Gastroesophageal sphincter (tissue), 4 donors: ENCODE measurements at regions not wholly inside any gene's neighbourhood (a gene's known extent, or its start where the extent isn't known, plus 50 kb on each side); places are given as distances from the start of the nearest gene placed in this dataset.
"Not testable (repeated sequence)": the region's sequence is repeated elsewhere in the genome, so short reads cannot be mapped to it uniquely, and the experiment has no call there.

ENCODE experiments used
- ATAC-seq: fragments of 150-250 bp; one replicate; pipeline ENCODE4 v1.9.1; 2016; ENCODE audit warnings: mild to moderate bottlenecking, moderate library complexity
- H3K27ac ChIP-seq, 4 donors: fragments of 200-600 bp; sonication (generic) in 3 of 4; 1 replicate in 3 of 4; 2 replicates in 1 of 4; pipeline ENCODE4 v1.5.1; 2016 to 2019
- H3K27me3 ChIP-seq: fragments of 200-600 bp; sonication (generic); one replicate; pipeline ENCODE4 v1.5.1; 2019
- H3K36me3 ChIP-seq, 2 donors: fragments of 200-600 bp; sonication (generic); one replicate each; pipeline ENCODE4 v1.5.1; 2019; ENCODE audit warnings: control low read depth in 1 of 2
- H3K4me1 ChIP-seq, 3 donors: fragments of 200-600 bp; sonication (generic); 1 replicate in 2 of 3; 2 replicates in 1 of 3; pipeline ENCODE4 v1.5.1; 2016 to 2019; ENCODE audit warnings: control low read depth in 2 of 3
- H3K4me3 ChIP-seq, 2 donors: fragments of 200-600 bp; sonication (generic); one replicate each; pipeline ENCODE4 v1.5.1; 2019; ENCODE audit warnings: mild to moderate bottlenecking in 1 of 2, moderate library complexity in 1 of 2
- H3K9me3 ChIP-seq, 3 donors: fragments of 200-600 bp; sonication (generic); one replicate each; pipeline ENCODE4 v1.5.1; 2017 to 2019; ENCODE audit warnings: control low read depth in 2 of 3
- EP300 ChIP-seq: sonication (generic); formaldehyde crosslinking; IDR thresholded peaks from one replicate; pipeline ENCODE4 v1.6.1; 2017; ENCODE audit warnings: antibody characterized with exemption, mild to moderate bottlenecking
- POLR2A ChIP-seq, 2 donors: fragments of 450-650 bp; IDR thresholded peaks; one replicate each; pipeline ENCODE4 v1.6.1; 2017; ENCODE audit warnings: antibody characterized with exemption in 2 of 2, mild to moderate bottlenecking in 2 of 2, moderate library complexity in 1 of 2
- POLR2AphosphoS5 ChIP-seq: sonication (generic); formaldehyde crosslinking; IDR thresholded peaks from one replicate; pipeline ENCODE4 v1.6.1; 2017; ENCODE audit warnings: antibody characterized with exemption
- WGBS, 2 donors: methylation state at CpG; one replicate each; pipeline ENCODE4 v1.1.5; 2018; ENCODE audit warnings: low coverage in 1 of 2; 5-methylcytosine and 5-hydroxymethylcytosine counted together
- TF ChIP-seq, protein P1 (sequence below), 4 experiments: fragments of 200-600 bp in 2 of 4; fragments of 450-650 bp in 2 of 4; sonication (generic) in 1 of 4; IDR thresholded peaks; one replicate each; pipeline ENCODE4 v1.5.1; 2017 to 2019; ENCODE audit warnings: antibody characterized with exemption in 4 of 4, mild to moderate bottlenecking in 2 of 4, moderate library complexity in 2 of 4

DNA sequence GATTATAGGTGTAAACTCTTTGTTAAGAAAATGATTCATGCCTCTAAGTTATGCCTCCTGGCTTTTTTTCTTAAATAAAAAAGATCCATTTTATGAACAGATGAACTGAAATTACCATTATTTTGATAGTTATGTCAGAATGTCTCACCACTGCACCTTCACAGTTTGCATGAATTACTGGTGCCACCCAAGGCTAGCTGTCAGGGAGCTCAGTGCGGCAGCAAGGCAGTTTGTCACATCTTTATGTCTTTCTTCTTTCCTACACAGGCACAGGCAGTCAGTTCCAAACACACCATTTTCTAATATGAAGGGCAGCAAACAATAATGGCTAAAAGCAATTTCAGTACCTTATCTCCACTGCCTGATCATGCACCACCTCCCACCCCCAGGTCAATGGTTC lies 147.7 kb downstream of the SREK1 start:
- Histone ChIP-seq H3K4me1 (no peaks in the 10 kb centered on the region), H3K27me3 (peaks cover 11% of the 10 kb centered on the region), H3K36me3 (no peaks in the 10 kb centered on the region), H3K9me3 (peaks cover 0 to 4% (median 0%) of the 10 kb centered on the region in 3 donors), H3K4me3 (no peak overlapping the region), H3K27ac (no peak overlapping the region)
- TF ChIP-seq, protein P1, sequence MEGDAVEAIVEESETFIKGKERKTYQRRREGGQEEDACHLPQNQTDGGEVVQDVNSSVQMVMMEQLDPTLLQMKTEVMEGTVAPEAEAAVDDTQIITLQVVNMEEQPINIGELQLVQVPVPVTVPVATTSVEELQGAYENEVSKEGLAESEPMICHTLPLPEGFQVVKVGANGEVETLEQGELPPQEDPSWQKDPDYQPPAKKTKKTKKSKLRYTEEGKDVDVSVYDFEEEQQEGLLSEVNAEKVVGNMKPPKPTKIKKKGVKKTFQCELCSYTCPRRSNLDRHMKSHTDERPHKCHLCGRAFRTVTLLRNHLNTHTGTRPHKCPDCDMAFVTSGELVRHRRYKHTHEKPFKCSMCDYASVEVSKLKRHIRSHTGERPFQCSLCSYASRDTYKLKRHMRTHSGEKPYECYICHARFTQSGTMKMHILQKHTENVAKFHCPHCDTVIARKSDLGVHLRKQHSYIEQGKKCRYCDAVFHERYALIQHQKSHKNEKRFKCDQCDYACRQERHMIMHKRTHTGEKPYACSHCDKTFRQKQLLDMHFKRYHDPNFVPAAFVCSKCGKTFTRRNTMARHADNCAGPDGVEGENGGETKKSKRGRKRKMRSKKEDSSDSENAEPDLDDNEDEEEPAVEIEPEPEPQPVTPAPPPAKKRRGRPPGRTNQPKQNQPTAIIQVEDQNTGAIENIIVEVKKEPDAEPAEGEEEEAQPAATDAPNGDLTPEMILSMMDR (IDR thresholded peaks at IDR 0.05), result no peak
- no peak for TF ChIP-seq POLR2AphosphoS5
- ATAC-seq, result no peak
- 100% methylated on average over 1 of the region's 1 CpG; no CpG with 5 or more reads in 1 of the 2 donors for WGBS, 2 donors

DNA sequence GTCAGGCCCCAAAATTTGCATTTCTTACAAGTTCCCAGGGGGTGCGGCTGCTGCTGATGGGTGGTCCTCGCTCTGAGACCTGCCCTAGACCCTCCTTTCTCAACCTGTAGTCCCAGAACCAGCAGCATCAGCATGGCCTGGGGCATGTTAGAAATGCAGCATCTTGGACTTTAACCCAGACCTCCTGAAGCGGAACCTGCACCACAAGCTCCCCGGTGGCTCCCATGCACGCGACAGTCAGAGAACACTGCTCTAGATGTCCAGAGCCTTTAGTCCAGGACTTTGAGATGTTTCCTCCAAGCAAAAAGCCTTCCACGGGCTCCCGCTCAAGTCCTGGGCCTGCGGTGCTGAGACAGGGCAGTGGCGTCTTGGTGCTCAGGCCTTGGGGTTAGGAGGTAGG lies 149.8 kb downstream of the SREK1 start:
- 85% methylated on average over 4 of the region's 10 CpGs; no CpG with 5 or more reads in 1 of the 2 donors for WGBS, 2 donors
- not testable (repeated sequence) for H3K27ac ChIP-seq, H3K36me3 ChIP-seq, H3K4me3 ChIP-seq, ATAC-seq, H3K4me1 ChIP-seq, H3K9me3 ChIP-seq
- H3K27me3 ChIP-seq, result peaks cover 11% of the 10 kb centered on the region

DNA sequence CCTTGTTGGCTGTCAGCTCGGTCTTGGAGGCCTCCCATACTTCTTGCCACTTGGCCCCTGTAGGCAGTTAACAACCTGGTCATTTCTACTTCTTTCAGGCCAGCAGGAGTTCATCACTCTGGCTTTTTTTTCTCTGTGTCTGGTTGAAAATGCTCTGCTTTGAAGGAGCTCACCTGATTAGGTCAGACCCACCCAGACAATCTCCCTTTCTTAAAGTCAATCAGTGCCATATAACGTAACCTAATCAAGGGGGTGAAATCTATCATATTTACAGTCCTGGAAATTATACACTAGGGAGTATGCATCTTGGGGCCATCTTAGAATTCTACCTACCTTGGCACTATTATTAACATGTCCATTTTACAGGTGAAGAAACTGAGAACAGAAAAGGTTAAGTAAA lies 155.4 kb downstream of the SREK1 start:
- Histone ChIP-seq H3K27me3 (peaks cover 3% of the 10 kb centered on the region), H3K4me1 (no peaks in the 10 kb centered on the region), H3K4me3 (no peak overlapping the region), H3K27ac (no peak overlapping the region), H3K36me3 (no peaks in the 10 kb centered on the region), H3K9me3 (no peaks in the 10 kb centered on the region)
- no peak for TF ChIP-seq POLR2AphosphoS5
- TF ChIP-seq POLR2A (IDR thresholded peaks at IDR 0.05), result no peak
- no peak for TF ChIP-seq EP300
- TF ChIP-seq, protein P1 (IDR thresholded peaks at IDR 0.05), result no peak
- no peak for ATAC-seq
- WGBS, 2 donors, result 92 to 100% methylated on average over 1 to 2 of the region's 2 CpGs

DNA sequence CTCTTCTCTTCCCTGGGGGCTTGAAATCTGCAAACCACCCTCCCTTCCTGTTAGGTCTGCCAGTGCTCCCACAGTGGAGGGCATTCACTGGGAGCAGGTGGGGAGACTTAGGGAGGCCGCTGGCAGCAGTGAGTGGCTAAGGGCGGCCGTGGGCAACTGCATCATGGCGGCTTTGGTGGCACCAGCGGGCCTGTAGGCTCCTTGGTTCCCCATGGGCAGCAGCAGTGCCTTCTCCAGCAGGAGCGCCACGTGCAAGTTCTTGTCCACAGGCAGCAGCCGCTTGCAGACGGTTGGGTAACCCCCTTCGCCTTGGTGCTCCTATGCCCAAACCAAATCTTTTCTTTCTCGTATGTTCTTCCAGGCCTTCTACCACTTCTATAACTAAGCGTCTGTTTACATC lies 158.2 kb downstream of the SREK1 start:
- no peak for ATAC-seq
- TF ChIP-seq EP300, result no peak
- TF ChIP-seq POLR2AphosphoS5, result no peak
- TF ChIP-seq, protein P1 (IDR thresholded peaks at IDR 0.05), result no peak
- no peak for TF ChIP-seq POLR2A (IDR thresholded peaks at IDR 0.05)
- no peaks in the 10 kb centered on the region for H3K9me3 ChIP-seq
- H3K27me3 ChIP-seq, result peaks cover 7% of the 10 kb centered on the region
- H3K36me3 ChIP-seq, result no peaks in the 10 kb centered on the region
- no peak overlapping the region for H3K27ac ChIP-seq
- H3K4me3 ChIP-seq, result no peak overlapping the region
- H3K4me1 ChIP-seq, result no peaks in the 10 kb centered on the region
- 91% methylated on average over 10 of the region's 12 CpGs; no CpG with 5 or more reads in 1 of the 2 donors for WGBS, 2 donors

DNA sequence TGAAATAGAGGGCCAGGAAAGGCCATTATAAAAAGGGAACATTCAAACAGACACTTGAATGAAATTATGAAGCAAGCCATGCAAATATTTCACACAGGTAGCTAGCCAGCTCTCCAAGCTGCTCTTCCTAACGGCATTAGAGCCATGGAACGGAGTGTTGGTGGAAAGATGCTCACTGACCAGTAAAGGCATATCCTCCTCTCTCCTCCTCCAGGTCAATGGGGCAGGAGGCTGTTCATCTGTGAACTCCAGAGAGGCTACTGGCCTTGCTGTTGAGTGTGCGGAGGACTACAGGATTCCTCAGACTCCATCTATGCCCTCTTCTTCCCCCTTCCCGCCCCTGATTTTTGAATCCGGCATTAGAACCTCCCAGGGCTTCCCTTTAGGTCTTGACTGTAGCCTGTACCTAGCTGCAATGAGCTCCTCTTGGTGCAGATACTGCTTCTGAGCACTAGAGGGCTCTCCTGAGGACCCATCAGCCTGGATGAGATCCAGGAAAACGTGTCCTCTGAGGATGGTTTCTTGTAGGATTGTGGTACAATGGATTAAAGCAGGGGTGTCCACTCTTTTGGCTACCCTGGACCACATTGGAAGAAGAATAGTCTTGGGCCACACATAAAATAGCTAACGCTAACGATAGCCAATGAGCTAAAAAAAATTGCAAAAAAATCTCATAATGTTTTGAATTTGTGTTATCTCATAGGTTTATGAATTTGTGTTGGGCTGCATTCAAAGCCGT lies 162.2 kb downstream of the SREK1 start:
- peak; percentile 37 for ATAC-seq
- Histone ChIP-seq H3K4me3 (no peak overlapping the region), H3K36me3 (no peaks in the 10 kb centered on the region), H3K9me3 (no peaks in the 10 kb centered on the region), H3K27ac (no peak overlapping the region), H3K4me1 (no peaks in the 10 kb centered on the region), H3K27me3 (peaks cover 7% of the 10 kb centered on the region)
- TF ChIP-seq, protein P1 (IDR thresholded peaks at IDR 0.05), result peak; percentile 40 to 80 (median 58)
- no peak for TF ChIP-seq POLR2AphosphoS5
- no peak for TF ChIP-seq POLR2A (IDR thresholded peaks at IDR 0.05)
- no peak for TF ChIP-seq EP300
- 18 to 27% methylated on average over 8 to 9 of the region's 9 CpGs for WGBS, 2 donors
